Natural killer cell (primary cell): ENCODE measurements at regions not wholly inside any gene's neighbourhood (a gene's known extent, or its start where the extent isn't known, plus 50 kb on each side); places are given as distances from the start of the nearest gene placed in this dataset.
A peak's percentile ranks its signal among the peaks of the same experiment; 100 is the strongest.

Source experiments
- ATAC-seq, 3 donors: fragments of 150-1000 bp in 2 of 3; fragments of 200-7000 bp in 1 of 3; cut with Tn5 transposase; 1 replicate in 1 of 3; 2 replicates in 2 of 3; pipeline ENCODE4 v1.10.0; 2021; ENCODE audit warnings: mild to moderate bottlenecking in 2 of 3, moderate library complexity in 2 of 3
- DNase-seq, 2 donors: peaks; one replicate each; pipeline versions ENCODE4 v3.0.0 to v3.0.0-alpha.2; 2013 to 2021; ENCODE audit warnings: mixed read lengths in 1 of 2
- H3K27ac ChIP-seq: one replicate; pipeline ENCODE4 v1.5.1; 2013; ENCODE audit warnings: mild to moderate bottlenecking, low read length
- H3K27me3 ChIP-seq: one replicate; pipeline ENCODE4 v1.6.1; 2013; ENCODE audit warnings: low read length; ENCODE audit not compliant: control insufficient read depth, insufficient read depth
- H3K36me3 ChIP-seq: one replicate; pipeline ENCODE4 v1.6.1; 2013; ENCODE audit warnings: low read length; ENCODE audit not compliant: control insufficient read depth, insufficient read depth
- H3K4me1 ChIP-seq: one replicate; pipeline ENCODE4 v1.6.1; 2013; ENCODE audit warnings: low read length; ENCODE audit not compliant: control insufficient read depth, insufficient read depth
- H3K4me3 ChIP-seq: one replicate; pipeline ENCODE4 v1.5.1; 2013; ENCODE audit warnings: low read length
- H3K9me3 ChIP-seq: one replicate; pipeline ENCODE4 v1.6.1; 2013; ENCODE audit warnings: low read length; ENCODE audit not compliant: control insufficient read depth, insufficient read depth
- H3K27ac Mint-ChIP-seq, 2 donors: one replicate each; pipeline ENCODE4 v1.8.0; 2022; ENCODE audit warnings: mild to moderate bottlenecking in 2 of 2, mixed read lengths in 2 of 2, moderate library complexity in 1 of 2
- H3K27me3 Mint-ChIP-seq, 2 donors: one replicate each; pipeline ENCODE4 v1.8.0; 2022; ENCODE audit warnings: low read depth in 2 of 2, mixed read lengths in 2 of 2
- H3K36me3 Mint-ChIP-seq: one replicate; pipeline ENCODE4 v1.8.0; 2022; ENCODE audit warnings: mixed read lengths
- H3K4me1 Mint-ChIP-seq, 2 donors: one replicate each; pipeline ENCODE4 v1.8.0; 2022; ENCODE audit warnings: mixed read lengths in 2 of 2
- H3K4me3 Mint-ChIP-seq: one replicate; pipeline ENCODE4 v1.8.0; 2022; ENCODE audit warnings: mild to moderate bottlenecking, moderate library complexity, mixed read lengths
- H3K9me3 Mint-ChIP-seq, 2 donors: one replicate each; pipeline ENCODE4 v1.8.0; 2022; ENCODE audit warnings: mixed read lengths in 2 of 2
- CTCF ChIP-seq: fragments of 200-600 bp; IDR thresholded peaks from one replicate; pipeline ENCODE4 v1.8.0; 2022; ENCODE audit warnings: antibody characterized with exemption
- WGBS: methylation state at CpG from one replicate; pipeline ENCODE4 v1.1.7; 2013; ENCODE audit warnings: missing lambda C conversion rate; ENCODE audit not compliant: insufficient coverage; 5-methylcytosine and 5-hydroxymethylcytosine counted together
- intact Hi-C: fragments of 100-400 bp; cut with micrococcal nuclease; formaldehyde crosslinking; loops from one replicate; pipeline ENCODE4 v1.14.2; 2022

GRCh38 chr12:89189448-89189847 is 162.9 kb downstream of the DUSP6 start:
- H3K27me3 Mint-ChIP-seq, result peaks cover 0 to 2% of the 10 kb centered on the region in 2 donors
- no CpG with 5 or more reads among the region's 1 CpG for WGBS
- intact Hi-C loops, result no loop called here
- Histone ChIP-seq H3K27ac (no peak overlapping the region), H3K4me3 (no peak overlapping the region), H3K4me1 (no peaks in the 10 kb centered on the region), H3K27me3 (no peaks in the 10 kb centered on the region), H3K36me3 (no peaks in the 10 kb centered on the region), H3K9me3 (no peaks in the 10 kb centered on the region)
- H3K27ac Mint-ChIP-seq, result no peak overlapping the region
- no peak overlapping the region for H3K4me3 Mint-ChIP-seq
- H3K36me3 Mint-ChIP-seq, result peaks cover 21% of the 10 kb centered on the region
- ATAC-seq (no peak), DNase-seq (no peak)
- peaks cover 5 to 10% of the 10 kb centered on the region in 2 donors for H3K9me3 Mint-ChIP-seq
- H3K4me1 Mint-ChIP-seq, result no peaks in the 10 kb centered on the region
- no peak for TF ChIP-seq CTCF

- Histone ChIP-seq H3K36me3 (no peaks in the 10 kb centered on the region), H3K4me1 (no peaks in the 10 kb centered on the region), H3K27ac (no peak overlapping the region), H3K27me3 (no peaks in the 10 kb centered on the region), H3K9me3 (no peaks in the 10 kb centered on the region), H3K4me3 (no peak overlapping the region)
- Mint-ChIP-seq H3K9me3 (peaks cover 5 to 10% of the 10 kb centered on the region in 2 donors), H3K27me3 (peaks cover 0 to 2% of the 10 kb centered on the region in 2 donors), H3K36me3 (peaks cover 21% of the 10 kb centered on the region), H3K4me3 (no peak overlapping the region), H3K27ac (no peak overlapping the region), H3K4me1 (no peaks in the 10 kb centered on the region)
- no peak for ATAC-seq
- DNase-seq, result no peak
- TF ChIP-seq CTCF, result no peak
- intact Hi-C loops, result no loop called here
Measured at GRCh38 chr12:89187507-89187906, 164.8 kb downstream of the DUSP6 start.

GRCh38 chr12:89185889-89186288 is 166.4 kb downstream of the DUSP6 start:
- no peaks in the 10 kb centered on the region for H3K4me1 ChIP-seq
- peak in 1 of 3 donors; percentile 48 for ATAC-seq
- no peak overlapping the region for H3K27ac ChIP-seq
- peaks cover 0 to 2% of the 10 kb centered on the region in 2 donors for H3K27me3 Mint-ChIP-seq
- no peak overlapping the region for H3K4me3 Mint-ChIP-seq
- 85% methylated on average over 1 of the region's 2 CpGs for WGBS
- H3K9me3 ChIP-seq, result no peaks in the 10 kb centered on the region
- no peak overlapping the region for H3K27ac Mint-ChIP-seq
- peaks cover 8 to 10% of the 10 kb centered on the region in 2 donors for H3K4me1 Mint-ChIP-seq
- peaks cover 21% of the 10 kb centered on the region for H3K36me3 Mint-ChIP-seq
- H3K9me3 Mint-ChIP-seq, result peaks cover 4 to 8% of the 10 kb centered on the region in 2 donors
- H3K27me3 ChIP-seq, result no peaks in the 10 kb centered on the region
- no peaks in the 10 kb centered on the region for H3K36me3 ChIP-seq
- intact Hi-C loops, result no loop called here
- no peak overlapping the region for H3K4me3 ChIP-seq
- no peak for DNase-seq
- TF ChIP-seq CTCF, result no peak

GRCh38 chr12:89185181-89185580 is 167.1 kb downstream of the DUSP6 start:
- Histone ChIP-seq H3K9me3 (no peaks in the 10 kb centered on the region), H3K4me1 (no peaks in the 10 kb centered on the region), H3K27me3 (no peaks in the 10 kb centered on the region), H3K27ac (no peak overlapping the region), H3K4me3 (no peak overlapping the region), H3K36me3 (no peaks in the 10 kb centered on the region)
- DNase-seq (no peak), ATAC-seq (no peak)
- intact Hi-C loops, result no loop called here
- WGBS, result 100% methylated on average over 2 of the region's 3 CpGs
- Mint-ChIP-seq H3K9me3 (peaks cover 4 to 8% of the 10 kb centered on the region in 2 donors), H3K27me3 (peaks cover 0 to 2% of the 10 kb centered on the region in 2 donors), H3K36me3 (peaks cover 21% of the 10 kb centered on the region), H3K4me1 (peaks cover 15 to 17% of the 10 kb centered on the region in 2 donors), H3K27ac (no peak overlapping the region), H3K4me3 (no peak overlapping the region)
- TF ChIP-seq CTCF, result no peak
